Activated T-cell treated with anti-CD3 and anti-CD28 coated beads, Interleukin-2, amount 50 U/mL, for 24 hours (primary cell): ENCODE measurements at regions not wholly inside any gene's neighbourhood (a gene's known extent, or its start where the extent isn't known, plus 50 kb on each side); places are given as distances from the start of the nearest gene placed in this dataset.

Experiments
- DNase-seq: peaks from one replicate; pipeline ENCODE4 v3.0.0-alpha.2; 2020
- H3K27ac Mint-ChIP-seq: 2 replicates; pipeline ENCODE4 v1.8.0; 2020; ENCODE audit warnings: mild to moderate bottlenecking, mixed read lengths
- H3K27me3 Mint-ChIP-seq: 2 replicates; pipeline ENCODE4 v1.8.0; 2020; ENCODE audit warnings: mixed read lengths
- H3K36me3 Mint-ChIP-seq: 2 replicates; pipeline ENCODE4 v1.8.0; 2020; ENCODE audit warnings: low read depth, mixed read lengths
- H3K4me1 Mint-ChIP-seq: 2 replicates; pipeline ENCODE4 v1.8.0; 2020; ENCODE audit warnings: low read depth, mixed read lengths
- H3K4me3 Mint-ChIP-seq: 2 replicates; pipeline ENCODE4 v1.8.0; 2020; ENCODE audit warnings: mild to moderate bottlenecking, moderate library complexity, mixed read lengths
- H3K9me3 Mint-ChIP-seq: 2 replicates; pipeline ENCODE4 v1.8.0; 2020; ENCODE audit warnings: mixed read lengths

GRCh38 chr17:55668312-55668920, 54.2 kb downstream of the TMEM100 start:
- DNase-seq: no peak
- no peak overlapping the region for H3K27ac Mint-ChIP-seq
- peaks cover 56% of the 10 kb centered on the region for H3K27me3 Mint-ChIP-seq

GRCh38 chr17:55666806-55667205, 55.9 kb downstream of the TMEM100 start:
- H3K27ac Mint-ChIP-seq: no peak overlapping the region
- no peaks in the 10 kb centered on the region for H3K4me1 Mint-ChIP-seq
- DNase-seq: no peak
- H3K27me3 Mint-ChIP-seq: peaks cover 55% of the 10 kb centered on the region
- H3K9me3 Mint-ChIP-seq: no peaks in the 10 kb centered on the region
- H3K36me3 Mint-ChIP-seq: no peaks in the 10 kb centered on the region
- H3K4me3 Mint-ChIP-seq: no peak overlapping the region

More at GRCh38 chr17:55668312-55668920, 54.2 kb downstream of the TMEM100 start:
- Mint-ChIP-seq H3K9me3 (peaks cover 5% of the 10 kb centered on the region), H3K4me3 (no peak overlapping the region), H3K36me3 (no peaks in the 10 kb centered on the region), H3K4me1 (peaks cover 4% of the 10 kb centered on the region)

- DNase-seq: no peak
- no peaks in the 10 kb centered on the region for H3K9me3 Mint-ChIP-seq
- no peak overlapping the region for H3K27ac Mint-ChIP-seq
- H3K4me3 Mint-ChIP-seq: no peak overlapping the region
- H3K27me3 Mint-ChIP-seq: peaks cover 47% of the 10 kb centered on the region
- H3K36me3 Mint-ChIP-seq: no peaks in the 10 kb centered on the region
- no peaks in the 10 kb centered on the region for H3K4me1 Mint-ChIP-seq
Measured at GRCh38 chr17:55664287-55664686, 58.4 kb downstream of the TMEM100 start.

- Mint-ChIP-seq H3K4me1 (no peaks in the 10 kb centered on the region), H3K36me3 (no peaks in the 10 kb centered on the region), H3K27me3 (peaks cover 42% of the 10 kb centered on the region), H3K27ac (no peak overlapping the region), H3K4me3 (no peak overlapping the region), H3K9me3 (no peaks in the 10 kb centered on the region)
- no peak for DNase-seq
Measured at GRCh38 chr17:55663400-55663799, 59.3 kb downstream of the TMEM100 start.

GRCh38 chr17:55661963-55662834, 60.5 kb downstream of the TMEM100 start:
- H3K9me3 Mint-ChIP-seq: no peaks in the 10 kb centered on the region
- H3K36me3 Mint-ChIP-seq: no peaks in the 10 kb centered on the region
- H3K4me1 Mint-ChIP-seq: no peaks in the 10 kb centered on the region
- no peak overlapping the region for H3K4me3 Mint-ChIP-seq
- no peak overlapping the region for H3K27ac Mint-ChIP-seq
- DNase-seq: no peak
- H3K27me3 Mint-ChIP-seq: peaks cover 34% of the 10 kb centered on the region

- H3K36me3 Mint-ChIP-seq: no peaks in the 10 kb centered on the region
- DNase-seq: no peak
- H3K4me1 Mint-ChIP-seq: no peaks in the 10 kb centered on the region
- no peaks in the 10 kb centered on the region for H3K9me3 Mint-ChIP-seq
- peaks cover 29% of the 10 kb centered on the region for H3K27me3 Mint-ChIP-seq
- no peak overlapping the region for H3K4me3 Mint-ChIP-seq
- no peak overlapping the region for H3K27ac Mint-ChIP-seq
Measured at GRCh38 chr17:55661256-55661758, 61.4 kb downstream of the TMEM100 start.

- Mint-ChIP-seq H3K27me3 (peaks cover 25% of the 10 kb centered on the region), H3K4me3 (no peak overlapping the region), H3K27ac (no peak overlapping the region), H3K4me1 (no peaks in the 10 kb centered on the region), H3K9me3 (no peaks in the 10 kb centered on the region), H3K36me3 (no peaks in the 10 kb centered on the region)
- no peak for DNase-seq
Measured at GRCh38 chr17:55660178-55660886, 62.3 kb downstream of the TMEM100 start.

GRCh38 chr17:55659661-55660060, 63.0 kb downstream of the TMEM100 start:
- H3K27ac Mint-ChIP-seq: no peak overlapping the region
- no peaks in the 10 kb centered on the region for H3K4me1 Mint-ChIP-seq
- H3K36me3 Mint-ChIP-seq: no peaks in the 10 kb centered on the region
- H3K4me3 Mint-ChIP-seq: no peak overlapping the region
- DNase-seq: no peak
- peaks cover 21% of the 10 kb centered on the region for H3K27me3 Mint-ChIP-seq
- no peaks in the 10 kb centered on the region for H3K9me3 Mint-ChIP-seq

GRCh38 chr17:55655777-55656176, 66.9 kb downstream of the TMEM100 start:
- Mint-ChIP-seq H3K4me1 (no peaks in the 10 kb centered on the region), H3K4me3 (no peak overlapping the region), H3K27ac (no peak overlapping the region), H3K27me3 (peaks cover 12% of the 10 kb centered on the region), H3K9me3 (no peaks in the 10 kb centered on the region), H3K36me3 (no peaks in the 10 kb centered on the region)
- no peak for DNase-seq

- Mint-ChIP-seq H3K27ac (no peak overlapping the region), H3K4me1 (no peaks in the 10 kb centered on the region), H3K36me3 (no peaks in the 10 kb centered on the region), H3K27me3 (peaks cover 13% of the 10 kb centered on the region), H3K9me3 (no peaks in the 10 kb centered on the region), H3K4me3 (no peak overlapping the region)
- no peak for DNase-seq
Measured at GRCh38 chr17:55654821-55655220, 67.8 kb downstream of the TMEM100 start.

- Mint-ChIP-seq H3K36me3 (no peaks in the 10 kb centered on the region), H3K4me1 (no peaks in the 10 kb centered on the region), H3K4me3 (no peak overlapping the region), H3K27me3 (peaks cover 17% of the 10 kb centered on the region), H3K27ac (no peak overlapping the region), H3K9me3 (no peaks in the 10 kb centered on the region)
- DNase-seq: no peak
Measured at GRCh38 chr17:55654022-55654421, 68.6 kb downstream of the TMEM100 start.

- no peaks in the 10 kb centered on the region for H3K36me3 Mint-ChIP-seq
Measured at GRCh38 chr17:55652825-55653224, 69.8 kb downstream of the TMEM100 start.

GRCh38 chr17:55652114-55652823, 70.4 kb downstream of the TMEM100 start:
- Mint-ChIP-seq H3K9me3 (no peaks in the 10 kb centered on the region), H3K27me3 (peaks cover 20% of the 10 kb centered on the region), H3K4me3 (no peak overlapping the region), H3K36me3 (no peaks in the 10 kb centered on the region), H3K4me1 (no peaks in the 10 kb centered on the region), H3K27ac (no peak overlapping the region)
- DNase-seq: no peak

More at GRCh38 chr17:55652825-55653224, 69.8 kb downstream of the TMEM100 start:
- Mint-ChIP-seq H3K9me3 (no peaks in the 10 kb centered on the region), H3K4me3 (no peak overlapping the region), H3K27ac (no peak overlapping the region), H3K27me3 (peaks cover 17% of the 10 kb centered on the region), H3K4me1 (no peaks in the 10 kb centered on the region)
- DNase-seq: no peak

- Mint-ChIP-seq H3K27ac (no peak overlapping the region), H3K9me3 (no peaks in the 10 kb centered on the region)
Measured at GRCh38 chr17:55649957-55650597, 72.6 kb downstream of the TMEM100 start.

More at GRCh38 chr17:55649957-55650597, 72.6 kb downstream of the TMEM100 start:
- Mint-ChIP-seq H3K36me3 (no peaks in the 10 kb centered on the region), H3K4me3 (no peak overlapping the region), H3K27me3 (peaks cover 26% of the 10 kb centered on the region), H3K4me1 (no peaks in the 10 kb centered on the region)
- no peak for DNase-seq
